ENCODE measurements at regions not wholly inside any gene's neighbourhood (a gene's known extent, or its start where the extent isn't known, plus 50 kb on each side); places are given as distances from the start of the nearest gene placed in this dataset.

- no peak for TF ChIP-seq ZNF274 (IDR thresholded peaks at IDR 0.05; ENCODE audit: low read depth, low read length)
- TF ChIP-seq SUZ12 (IDR thresholded peaks at IDR 0.05; ENCODE audit: extremely low read depth, insufficient read depth, insufficient read length) = no peak
Observed at GRCh38 chr6:40319124-40319523, 268.0 kb downstream of the LRFN2 start.

Data from NT2/D1 (cell line).